ENCODE measurements at regions not wholly inside any gene's neighbourhood (a gene's known extent, or its start where the extent isn't known, plus 50 kb on each side); places are given as distances from the start of the nearest gene placed in this dataset.

DNA sequence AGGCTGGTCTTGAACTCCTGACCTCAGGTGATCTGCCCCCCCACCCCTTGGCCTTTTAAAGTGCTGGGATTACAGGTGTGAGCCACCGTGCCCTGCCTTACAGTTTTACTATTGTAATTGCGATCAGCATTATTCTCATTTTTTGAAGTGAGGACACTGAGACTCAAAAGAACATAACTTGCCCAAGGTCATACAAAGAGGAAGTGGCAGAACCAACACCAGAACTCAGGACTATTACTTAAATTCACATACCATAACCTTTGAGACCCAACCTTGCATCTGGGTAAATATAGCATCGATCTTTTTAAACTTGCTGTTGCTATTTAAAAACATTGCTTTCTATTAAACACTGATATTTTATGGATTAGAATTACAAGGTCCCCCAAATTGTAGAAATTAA is 54.2 kb downstream of the FOXI1 start:
- no peak for DNase-seq (ENCODE audit: low read depth)

GRCh38 chr5:170161069-170161468 is 55.4 kb downstream of the FOXI1 start:
- no peak for DNase-seq (ENCODE audit: low read depth)

GRCh38 chr5:170162631-170163321 is 57.1 kb downstream of the FOXI1 start:
- no peak for DNase-seq (ENCODE audit: low read depth)

DNA sequence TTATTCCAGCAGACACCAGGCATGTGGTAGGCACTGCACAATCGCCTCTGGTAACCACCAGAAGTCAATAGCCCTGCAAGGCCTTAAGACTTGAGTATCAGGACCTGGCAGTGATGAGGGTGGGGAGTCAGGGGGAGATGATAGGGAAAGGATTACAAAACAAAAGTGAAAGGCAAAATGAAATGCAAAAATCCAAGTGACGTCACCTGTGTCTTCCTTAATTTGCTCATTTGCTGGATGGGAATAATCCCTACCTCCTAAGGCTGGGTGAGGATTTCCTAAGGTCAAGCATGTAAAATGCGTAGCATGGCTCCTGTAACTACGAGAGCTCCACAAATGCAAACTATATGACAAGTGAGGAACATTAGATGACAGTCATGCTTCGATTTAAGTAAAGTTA is 58.4 kb downstream of the FOXI1 start:
- no peak for DNase-seq (ENCODE audit: low read depth)

DNA sequence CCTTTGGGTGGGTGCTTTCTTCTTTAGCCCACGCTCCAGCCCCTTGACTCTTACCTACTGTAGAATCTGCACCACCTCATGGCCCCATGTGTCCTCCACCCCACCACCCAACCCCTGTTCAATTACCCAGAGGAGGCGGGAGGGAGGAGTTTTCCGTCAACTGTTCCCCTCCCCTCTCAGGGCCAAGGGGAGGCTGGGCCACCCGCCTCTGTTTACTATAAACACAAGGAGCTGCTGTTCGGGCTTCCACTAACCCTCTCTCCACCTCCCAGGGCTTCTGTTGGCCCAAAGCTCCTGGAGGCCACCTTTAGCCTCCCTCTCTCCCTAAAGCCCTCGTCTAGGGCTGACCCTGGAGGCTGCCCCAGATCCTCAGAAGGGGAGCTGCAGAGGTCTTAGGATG is 59.2 kb downstream of the FOXI1 start:
- DNase-seq (ENCODE audit: low read depth) = no peak

GRCh38 chr5:170166101-170166500 is 60.4 kb downstream of the FOXI1 start:
- DNase-seq (ENCODE audit: low read depth) = no peak

GRCh38 chr5:170168002-170168401 is 62.3 kb downstream of the FOXI1 start:
- DNase-seq (ENCODE audit: low read depth) = no peak

GRCh38 chr5:170168797-170169196 is 63.1 kb downstream of the FOXI1 start:
- no peak for DNase-seq (ENCODE audit: low read depth)

DNA sequence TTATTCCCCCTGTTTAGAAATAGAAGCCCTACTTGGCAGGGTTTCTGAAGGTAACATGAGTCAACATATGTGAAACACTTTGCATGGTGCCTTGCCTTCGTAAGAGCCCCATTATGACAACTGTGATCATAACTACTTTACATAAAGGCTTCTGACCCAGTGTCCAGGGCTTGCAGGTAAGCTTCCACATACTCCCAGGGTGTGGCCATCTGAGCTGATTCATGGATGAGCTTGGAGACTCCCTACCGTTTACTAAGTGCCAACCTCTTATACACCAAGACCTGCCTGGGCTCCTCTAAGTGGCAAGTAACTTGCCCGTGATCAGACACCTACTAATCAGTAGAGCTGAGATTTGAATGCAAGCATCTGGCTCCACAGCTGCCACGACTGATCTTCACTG is 62.8 kb upstream of the C5orf58 start:
- DNase-seq (ENCODE audit: low read depth) = no peak

- DNase-seq (ENCODE audit: low read depth) = no peak
These were observed 61.0 kb upstream of the C5orf58 start for GRCh38 chr5:170171811-170172210.

- DNase-seq (ENCODE audit: low read depth) = peak; percentile 86
These were observed 59.6 kb upstream of the C5orf58 start for GRCh38 chr5:170173227-170173626.

- DNase-seq (ENCODE audit: low read depth) = no peak
These were observed 59.1 kb upstream of the C5orf58 start for GRCh38 chr5:170173647-170174046.

DNA sequence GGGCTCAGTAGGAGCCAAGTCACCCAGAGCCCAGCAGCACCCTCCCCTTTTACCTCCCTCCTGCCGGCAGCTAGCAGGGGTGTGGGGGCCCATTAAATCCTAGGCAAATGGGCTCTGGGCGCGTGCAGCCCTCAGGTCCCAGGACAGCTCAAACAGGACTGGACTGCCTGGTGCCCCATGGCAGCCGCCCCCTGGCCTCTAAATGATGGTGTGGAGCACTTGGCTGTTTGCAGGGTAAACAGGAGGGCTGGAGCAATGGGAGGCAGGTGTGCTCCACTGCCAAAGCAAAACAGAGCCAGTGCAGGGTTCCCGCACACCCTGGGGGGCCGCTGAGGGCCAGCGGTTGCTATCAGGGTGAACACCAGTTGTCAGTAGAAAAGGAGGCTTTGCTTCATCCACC is 55.9 kb upstream of the C5orf58 start:
- DNase-seq (ENCODE audit: low read depth) = no peak

DNA sequence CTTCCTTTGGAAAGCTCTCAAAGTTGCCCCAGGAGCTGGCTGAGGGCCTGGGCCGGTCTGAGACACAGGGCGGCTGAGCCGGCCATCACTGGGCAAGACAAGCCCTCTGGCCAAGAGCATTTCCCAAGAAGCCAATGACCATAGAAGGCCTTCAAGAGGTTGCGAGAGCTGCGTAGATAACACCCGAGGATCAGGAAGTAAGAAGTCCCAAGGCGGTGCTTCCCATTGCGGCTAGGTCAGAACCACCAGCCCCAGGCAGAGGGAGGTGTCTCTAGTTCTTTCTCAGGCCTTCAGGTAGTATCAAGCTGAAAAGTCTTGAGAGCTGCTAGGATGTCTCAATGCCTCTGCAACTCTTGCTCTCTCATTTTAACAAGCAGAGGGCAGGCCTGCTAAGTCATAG is 54.0 kb upstream of the C5orf58 start:
- no peak for DNase-seq (ENCODE audit: low read depth)

GRCh38 chr5:170179626-170180025 is 53.2 kb upstream of the C5orf58 start:
- peak; percentile 16 for DNase-seq (ENCODE audit: low read depth)

DNA sequence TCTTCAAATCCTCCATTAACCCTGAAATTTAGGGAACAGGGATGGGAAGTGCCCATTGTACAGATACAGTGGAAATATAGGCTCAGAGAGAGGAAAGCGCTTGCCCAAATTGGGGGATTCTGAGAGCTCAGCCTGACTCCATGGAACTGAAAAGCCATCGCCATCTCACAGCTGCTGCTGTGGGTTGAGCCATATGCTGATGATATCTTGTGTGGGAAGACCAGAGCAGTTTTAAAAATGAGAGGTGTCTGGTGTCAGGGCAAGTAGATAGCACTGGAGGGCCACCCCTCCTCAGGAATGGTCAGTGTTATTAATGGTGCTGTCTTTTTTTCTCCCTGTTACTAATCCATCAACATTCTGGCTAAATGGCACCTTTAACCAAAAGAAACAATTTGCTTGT is 50.9 kb upstream of the C5orf58 start:
- no peak for DNase-seq (ENCODE audit: low read depth)

DNA sequence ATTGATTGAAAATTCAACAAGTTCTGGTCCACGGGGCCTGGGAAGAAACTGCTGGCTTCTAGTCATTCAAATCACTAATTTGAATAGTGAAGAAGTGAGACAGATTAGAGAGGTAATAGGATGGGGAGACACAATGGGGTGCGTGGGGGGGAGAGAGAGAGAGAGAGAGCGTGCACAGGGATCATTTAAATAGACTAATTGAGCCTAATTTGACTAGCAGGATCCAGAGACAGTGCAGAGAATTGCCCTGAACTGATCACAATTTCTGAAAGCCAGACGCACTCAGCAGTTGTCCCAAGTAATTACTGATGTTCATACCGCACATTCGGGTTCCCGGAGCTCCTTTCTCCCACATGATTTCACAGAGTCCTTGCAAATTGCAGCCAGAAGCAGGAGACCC is 50.3 kb upstream of the C5orf58 start:
- no peak for DNase-seq (ENCODE audit: low read depth)

Measured in RPMI7951 (cell line).